GM12873 (cell line): ENCODE measurements at regions not wholly inside any gene's neighbourhood (a gene's known extent, or its start where the extent isn't known, plus 50 kb on each side); places are given as distances from the start of the nearest gene placed in this dataset.

Experiments
- CTCF ChIP-seq: IDR thresholded peaks from 2 replicates; pipeline ENCODE4 v1.5.1; 2012; ENCODE audit warnings: low read depth, mild to moderate bottlenecking, moderate library complexity, low read length, control low read depth; ENCODE audit not compliant: insufficient read depth; ENCODE audit errors: missing control alignments

GRCh38 chr13:81738364-81738763 lies 1397.4 kb upstream of the SPRY2 start:
- no peak for TF ChIP-seq CTCF

GRCh38 chr13:81726037-81726726 lies 1385.3 kb upstream of the SPRY2 start:
- TF ChIP-seq CTCF: no peak

GRCh38 chr13:81722456-81722855 lies 1381.5 kb upstream of the SPRY2 start:
- no peak for TF ChIP-seq CTCF

GRCh38 chr13:81721400-81721799 lies 1380.5 kb upstream of the SPRY2 start:
- TF ChIP-seq CTCF: no peak

GRCh38 chr13:81714513-81714912 lies 1373.6 kb upstream of the SPRY2 start:
- TF ChIP-seq CTCF: no peak

- no peak for TF ChIP-seq CTCF
Measured at GRCh38 chr13:81713201-81713600, 1372.3 kb upstream of the SPRY2 start.

- no peak for TF ChIP-seq CTCF
Measured at GRCh38 chr13:81697826-81698225, 1356.9 kb upstream of the SPRY2 start.

GRCh38 chr13:81686877-81687276 lies 1346.0 kb upstream of the SPRY2 start:
- TF ChIP-seq CTCF: no peak
